GM12873 (cell line): ENCODE measurements at regions not wholly inside any gene's neighbourhood (a gene's known extent, or its start where the extent isn't known, plus 50 kb on each side); places are given as distances from the start of the nearest gene placed in this dataset.

Source experiments
- CTCF ChIP-seq: IDR thresholded peaks from 2 replicates; pipeline ENCODE4 v1.5.1; 2012; ENCODE audit warnings: low read depth, mild to moderate bottlenecking, moderate library complexity, low read length, control low read depth; ENCODE audit not compliant: insufficient read depth; ENCODE audit errors: missing control alignments

GRCh38 chr3:148073721-148074456, 623.8 kb upstream of the AGTR1 start:
- TF ChIP-seq CTCF: no peak

- no peak for TF ChIP-seq CTCF
Observed at GRCh38 chr3:148074946-148075345, 622.8 kb upstream of the AGTR1 start.

- peak; percentile 39 for TF ChIP-seq CTCF
Observed at GRCh38 chr3:148075771-148076716, 621.7 kb upstream of the AGTR1 start.

- peak; percentile 44 for TF ChIP-seq CTCF
Observed at GRCh38 chr3:148077318-148077923, 620.3 kb upstream of the AGTR1 start.

- no peak for TF ChIP-seq CTCF
Observed at GRCh38 chr3:148077965-148078364, 619.7 kb upstream of the AGTR1 start.

- TF ChIP-seq CTCF: no peak
Observed at GRCh38 chr3:148078658-148079057, 619.0 kb upstream of the AGTR1 start.

GRCh38 chr3:148079370-148079769, 618.3 kb upstream of the AGTR1 start:
- TF ChIP-seq CTCF: no peak
